ENCODE measurements at regions not wholly inside any gene's neighbourhood (a gene's known extent, or its start where the extent isn't known, plus 50 kb on each side); places are given as distances from the start of the nearest gene placed in this dataset.

GRCh38 chr12:107226126-107226525 is 132.8 kb upstream of the CRY1 start:
- no peak for DNase-seq

GRCh38 chr12:107228076-107228475 is 134.7 kb upstream of the CRY1 start:
- DNase-seq: no peak

- DNase-seq: no peak
Measured at GRCh38 chr12:107229827-107230226, 136.5 kb upstream of the CRY1 start.

GRCh38 chr12:107231303-107231702 is 138.0 kb upstream of the CRY1 start:
- no peak for DNase-seq

GRCh38 chr12:107233551-107233950 is 140.2 kb upstream of the CRY1 start:
- DNase-seq: no peak

- DNase-seq: no peak
Measured at GRCh38 chr12:107235600-107235999, 142.3 kb upstream of the CRY1 start.

GRCh38 chr12:107236824-107237511 is 143.6 kb upstream of the CRY1 start:
- no peak for DNase-seq

- no peak for DNase-seq
Measured at GRCh38 chr12:107238296-107238695, 144.9 kb upstream of the CRY1 start.

- no peak for DNase-seq
Measured at GRCh38 chr12:107241411-107241810, 148.1 kb upstream of the CRY1 start.

GRCh38 chr12:107242189-107242588 is 148.8 kb upstream of the CRY1 start:
- DNase-seq: no peak

- no peak for DNase-seq
Measured at GRCh38 chr12:107243341-107243740, 150.0 kb upstream of the CRY1 start.

GRCh38 chr12:107244584-107244983 is 151.2 kb upstream of the CRY1 start:
- no peak for DNase-seq

- no peak for DNase-seq
Measured at GRCh38 chr12:107247650-107248049, 154.3 kb upstream of the CRY1 start.

GRCh38 chr12:107248187-107248586 is 154.8 kb upstream of the CRY1 start:
- DNase-seq: no peak

- no peak for DNase-seq
Measured at GRCh38 chr12:107251288-107251687, 157.9 kb upstream of the CRY1 start.

- no peak for DNase-seq
Measured at GRCh38 chr12:107253361-107253760, 160.0 kb upstream of the CRY1 start.

GRCh38 chr12:107254258-107254856 is 161.0 kb upstream of the CRY1 start:
- DNase-seq: no peak

- DNase-seq: no peak
Measured at GRCh38 chr12:107258780-107259179, 165.4 kb upstream of the CRY1 start.

GRCh38 chr12:107263980-107264379 is 170.6 kb upstream of the CRY1 start:
- no peak for DNase-seq

GRCh38 chr12:107264667-107265066 is 171.3 kb upstream of the CRY1 start:
- DNase-seq: no peak

- DNase-seq: no peak
Measured at GRCh38 chr12:107267604-107268003, 174.3 kb upstream of the CRY1 start.

- no peak for DNase-seq
Measured at GRCh38 chr12:107271523-107271922, 178.2 kb upstream of the CRY1 start.

GRCh38 chr12:107275530-107275929 is 182.2 kb upstream of the CRY1 start:
- no peak for DNase-seq

GRCh38 chr12:107277855-107278254 is 184.5 kb upstream of the CRY1 start:
- peak; percentile 91 for DNase-seq

GRCh38 chr12:107282628-107283027 is 189.3 kb upstream of the CRY1 start:
- no peak for DNase-seq
